ENCODE measurements at regions not wholly inside any gene's neighbourhood (a gene's known extent, or its start where the extent isn't known, plus 50 kb on each side); places are given as distances from the start of the nearest gene placed in this dataset.

DNA sequence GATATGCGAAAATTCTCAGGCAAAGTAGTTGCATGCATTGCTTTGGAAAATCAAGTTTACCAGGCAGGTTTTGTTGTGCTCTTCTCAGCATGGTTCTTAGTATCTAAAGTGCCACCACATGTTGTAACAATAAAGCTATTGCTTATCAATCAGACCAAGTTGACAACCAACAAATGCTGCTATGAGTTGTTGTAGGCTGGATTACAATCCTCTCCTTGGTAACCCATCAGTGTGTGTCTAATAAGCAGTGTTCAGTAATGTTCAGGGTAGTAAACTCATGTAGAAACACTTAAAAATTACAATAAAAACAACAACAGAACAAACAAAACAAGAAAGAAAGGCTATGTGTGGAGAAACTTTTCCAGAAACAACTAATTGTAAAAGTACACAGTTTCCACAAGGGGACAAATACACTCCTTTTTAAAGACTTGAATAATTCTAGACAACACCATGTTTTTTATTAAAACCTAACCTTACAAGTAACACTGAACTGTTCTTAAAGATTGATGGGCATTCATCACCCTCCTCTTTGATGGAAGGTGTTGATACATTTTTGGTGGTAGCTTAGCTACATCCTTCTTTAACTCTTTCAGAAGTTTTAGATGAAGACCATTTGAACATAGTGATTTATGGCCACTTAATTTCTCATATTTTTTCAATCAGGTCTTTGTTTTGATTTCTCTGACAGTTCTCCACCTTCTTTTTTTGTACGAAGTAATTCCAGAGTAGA, 370.9 kb upstream of the SEMA3A start:
- TF ChIP-seq, protein P1, sequence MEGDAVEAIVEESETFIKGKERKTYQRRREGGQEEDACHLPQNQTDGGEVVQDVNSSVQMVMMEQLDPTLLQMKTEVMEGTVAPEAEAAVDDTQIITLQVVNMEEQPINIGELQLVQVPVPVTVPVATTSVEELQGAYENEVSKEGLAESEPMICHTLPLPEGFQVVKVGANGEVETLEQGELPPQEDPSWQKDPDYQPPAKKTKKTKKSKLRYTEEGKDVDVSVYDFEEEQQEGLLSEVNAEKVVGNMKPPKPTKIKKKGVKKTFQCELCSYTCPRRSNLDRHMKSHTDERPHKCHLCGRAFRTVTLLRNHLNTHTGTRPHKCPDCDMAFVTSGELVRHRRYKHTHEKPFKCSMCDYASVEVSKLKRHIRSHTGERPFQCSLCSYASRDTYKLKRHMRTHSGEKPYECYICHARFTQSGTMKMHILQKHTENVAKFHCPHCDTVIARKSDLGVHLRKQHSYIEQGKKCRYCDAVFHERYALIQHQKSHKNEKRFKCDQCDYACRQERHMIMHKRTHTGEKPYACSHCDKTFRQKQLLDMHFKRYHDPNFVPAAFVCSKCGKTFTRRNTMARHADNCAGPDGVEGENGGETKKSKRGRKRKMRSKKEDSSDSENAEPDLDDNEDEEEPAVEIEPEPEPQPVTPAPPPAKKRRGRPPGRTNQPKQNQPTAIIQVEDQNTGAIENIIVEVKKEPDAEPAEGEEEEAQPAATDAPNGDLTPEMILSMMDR (IDR thresholded peaks at IDR 0.05) = no peak
- no peak for TF ChIP-seq EP300 (IDR thresholded peaks at IDR 0.05)

Measured in tibial nerve (tissue), 4 donors.